GM19043 (cell line): ENCODE measurements at regions not wholly inside any gene's neighbourhood (a gene's known extent, or its start where the extent isn't known, plus 50 kb on each side); places are given as distances from the start of the nearest gene placed in this dataset.
A peak's percentile ranks its signal among the peaks of the same experiment; 100 is the strongest.
"Not testable (repeated sequence)": the region's sequence is repeated elsewhere in the genome, so short reads cannot be mapped to it uniquely, and the experiment has no call there.

ENCODE experiments used
- ATAC-seq: cut with Tn5 transposase; IDR thresholded peaks from one replicate; pipeline ENCODE4 v1.9.1; 2021; ENCODE audit warnings: low read depth; ENCODE audit not compliant: unreplicated experiment

DNA sequence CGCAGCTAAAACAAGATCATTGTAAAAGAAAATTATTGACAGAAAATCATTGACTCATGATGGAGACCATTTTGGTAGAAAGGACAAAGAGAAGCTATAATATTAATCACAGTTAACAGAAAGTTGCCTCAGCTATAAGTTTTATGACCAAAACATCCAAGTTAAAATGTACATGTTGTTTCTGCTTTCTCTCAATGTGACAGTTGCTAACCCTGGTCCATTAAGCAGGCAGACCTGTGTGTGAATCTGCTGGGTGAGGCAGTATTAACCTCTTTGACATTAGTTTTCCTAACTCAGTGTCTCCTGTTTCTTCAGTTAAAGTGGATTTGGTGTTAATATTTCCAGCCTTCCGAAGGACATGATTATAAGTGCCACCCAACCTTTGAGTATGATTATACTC, 94.8 kb upstream of the DCLK2 start:
- ATAC-seq = no peak

DNA sequence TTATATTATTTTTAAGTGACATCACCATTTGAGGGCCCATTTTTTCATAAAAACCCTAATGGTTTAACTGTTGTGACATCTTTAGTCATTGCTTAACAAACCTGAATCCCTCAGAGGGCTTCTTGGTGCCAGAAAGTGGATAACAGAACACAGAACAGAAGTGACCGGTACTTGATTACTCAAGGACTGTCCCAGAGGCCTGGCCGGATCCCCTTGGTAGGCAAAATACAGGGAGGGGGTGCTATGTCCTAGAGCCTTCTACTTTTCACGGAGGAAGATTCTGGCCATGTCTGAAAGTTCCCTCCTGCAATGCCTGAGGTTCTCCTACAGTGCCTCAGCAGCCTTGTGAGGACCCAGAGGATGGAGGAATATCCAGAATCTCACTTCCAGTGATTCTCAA, 94.3 kb upstream of the DCLK2 start:
- ATAC-seq = no peak

DNA sequence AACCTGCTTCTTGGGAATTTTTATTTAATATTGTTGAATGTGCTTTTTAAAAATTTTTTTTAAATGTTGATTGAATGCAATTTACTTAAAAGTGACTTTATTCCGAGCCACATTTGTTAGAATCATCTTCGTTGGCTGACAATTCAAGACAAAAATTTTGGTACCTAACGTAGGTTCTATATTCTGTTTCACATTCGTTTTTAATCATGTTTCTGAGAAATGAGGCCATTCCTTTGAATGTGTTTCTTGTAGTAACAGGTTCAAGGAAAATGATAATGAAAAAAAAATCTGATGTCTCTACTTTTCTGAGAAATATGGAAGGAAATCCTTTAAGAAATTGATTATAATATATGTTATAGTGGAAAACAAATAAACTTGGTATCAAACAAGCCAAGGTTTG, 92.3 kb upstream of the DCLK2 start:
- ATAC-seq = no peak

DNA sequence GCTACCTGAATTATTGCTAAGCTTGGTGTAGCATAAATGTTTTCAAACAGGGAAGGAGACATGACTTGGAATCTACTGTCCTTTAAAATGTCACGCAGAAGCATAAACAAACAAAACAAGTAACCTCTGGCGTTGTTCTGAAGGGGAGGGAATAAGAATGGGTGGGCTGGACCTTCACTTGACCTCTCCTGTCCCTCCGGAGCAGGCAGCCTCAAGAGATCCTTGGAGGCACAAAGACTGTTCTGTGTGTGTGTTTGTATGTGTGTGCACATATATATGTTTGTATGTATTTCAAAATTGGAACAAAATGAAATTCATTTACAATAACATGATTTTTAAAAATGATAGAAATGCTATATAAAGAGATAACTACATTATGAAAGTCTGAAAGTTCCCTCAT, 91.3 kb upstream of the DCLK2 start:
- ATAC-seq = no peak

DNA sequence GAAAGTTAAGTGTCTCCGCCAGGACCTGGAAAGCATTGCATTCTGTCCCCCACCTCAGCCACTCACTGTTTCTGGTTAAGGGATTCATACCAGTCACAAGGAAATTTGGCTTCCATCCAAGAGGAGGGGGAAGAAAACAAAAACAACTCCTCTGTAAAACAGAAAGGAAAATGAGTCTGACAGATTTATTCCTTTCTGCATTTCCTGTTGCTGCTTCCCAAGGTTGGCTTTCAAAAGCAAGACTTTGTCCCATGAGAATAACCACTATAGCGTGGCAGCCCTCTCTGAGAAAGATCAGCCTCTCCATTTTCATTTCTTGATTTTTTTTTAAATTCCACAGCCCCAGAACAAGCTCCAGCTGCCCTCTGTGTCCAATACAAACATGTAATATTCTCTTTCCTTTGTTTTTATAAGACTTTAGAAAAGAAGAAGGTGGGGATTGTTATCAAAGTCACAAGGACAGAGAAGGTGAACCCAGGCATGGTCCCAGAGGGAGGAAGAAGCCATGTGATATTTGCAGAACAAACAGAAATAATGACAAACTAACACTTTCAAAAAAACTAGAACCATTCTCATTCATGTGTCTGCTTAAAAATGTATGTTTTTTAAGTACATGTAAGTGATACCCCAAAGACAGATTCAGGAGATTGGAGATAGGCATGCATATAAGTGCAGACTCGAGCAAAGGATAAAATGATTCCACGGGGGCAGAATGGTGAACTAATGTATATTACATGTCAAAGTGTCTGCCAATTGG, 90.7 kb upstream of the DCLK2 start:
- no peak for ATAC-seq

DNA sequence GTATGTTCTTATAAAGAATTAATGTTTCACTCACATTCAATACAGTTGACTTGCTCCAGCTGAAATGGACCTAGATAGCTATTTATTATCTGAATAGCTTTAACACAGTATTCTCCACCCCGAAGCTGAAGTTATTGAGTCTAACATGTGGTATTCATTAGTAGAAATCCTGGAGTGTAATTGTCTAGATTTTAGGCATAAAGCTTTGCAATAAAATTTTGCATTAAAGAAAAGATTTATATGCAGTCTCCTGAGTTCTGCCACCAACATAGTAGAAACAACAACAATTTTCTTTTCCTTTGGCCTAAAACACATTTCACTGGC, 90.2 kb upstream of the DCLK2 start:
- no peak for ATAC-seq

DNA sequence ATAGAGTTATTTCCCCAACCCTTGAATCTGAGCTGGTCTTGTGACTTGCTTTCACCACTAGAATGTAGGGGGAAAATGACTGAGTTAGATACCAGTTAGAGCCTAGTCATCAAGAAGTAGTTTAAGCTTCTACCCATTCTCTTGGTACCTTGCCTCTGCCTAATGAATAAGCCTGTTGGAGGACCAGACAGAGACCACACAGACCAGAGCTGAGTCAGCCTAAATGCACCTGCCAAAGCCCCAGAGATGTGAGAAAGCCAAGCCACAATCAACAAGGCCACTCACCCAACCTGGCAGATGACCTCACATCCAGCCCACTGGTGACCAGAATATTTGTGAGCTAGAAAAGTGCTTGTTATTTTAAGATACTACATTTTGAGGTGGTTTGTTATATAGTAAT, 85.2 kb upstream of the DCLK2 start:
- ATAC-seq = no peak

DNA sequence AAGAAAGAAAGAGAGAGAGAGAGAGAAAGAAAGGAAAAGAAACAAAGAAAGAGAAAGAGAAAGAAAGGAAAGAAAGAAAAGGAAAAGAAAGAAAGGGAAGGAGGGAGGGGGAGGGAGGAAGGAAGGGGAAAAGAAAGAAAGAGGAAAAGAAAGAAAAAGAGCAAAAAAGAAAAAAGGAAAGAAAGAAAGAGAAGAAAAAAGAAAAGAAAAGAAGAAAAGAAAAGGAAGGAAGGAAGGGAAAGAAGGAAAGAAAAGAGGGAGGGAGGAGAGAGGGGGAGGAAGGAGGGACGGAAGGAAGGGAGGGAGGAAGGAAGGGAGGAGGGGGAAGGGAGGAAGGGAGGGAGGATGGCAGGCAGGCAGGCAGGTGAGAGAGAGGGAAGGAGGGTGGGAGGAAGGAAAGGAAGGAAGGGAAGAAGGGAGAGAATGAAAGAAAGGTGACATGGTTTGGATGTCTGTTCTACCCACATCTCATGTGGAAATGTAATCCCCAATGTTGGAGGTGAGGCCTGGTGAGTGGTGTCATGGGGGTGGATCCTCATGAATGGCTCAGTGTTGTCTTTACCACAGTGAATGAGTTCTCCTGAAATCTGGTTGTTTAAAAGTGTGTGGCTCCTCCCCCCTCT, 83.0 kb upstream of the DCLK2 start:
- ATAC-seq = no peak

DNA sequence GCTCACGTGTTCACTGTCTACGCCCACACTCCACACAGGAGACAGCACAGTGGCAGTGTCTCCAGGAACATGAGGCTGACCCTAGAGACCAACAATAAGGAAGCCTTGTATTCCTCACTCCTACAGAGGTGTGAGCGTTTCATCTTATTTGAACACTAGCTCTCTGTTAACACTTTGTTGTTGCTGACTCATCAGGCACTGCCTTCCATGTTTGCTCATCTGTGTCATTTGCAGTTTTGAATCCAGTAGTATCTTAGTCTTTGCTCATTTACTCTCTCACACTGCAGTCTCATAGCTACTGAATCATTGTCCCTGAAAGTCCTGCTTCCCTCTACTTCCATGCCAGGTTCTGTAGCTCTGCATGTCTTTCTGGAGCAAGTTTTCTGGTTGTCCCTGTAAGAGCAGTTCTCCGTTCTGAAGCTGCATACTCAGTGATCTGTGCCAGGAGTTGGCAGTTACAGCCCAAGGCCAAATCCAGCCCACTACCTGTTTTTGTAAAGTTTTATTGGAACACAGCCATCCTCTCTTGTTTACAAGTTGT, 80.3 kb upstream of the DCLK2 start:
- peak; percentile 64 for ATAC-seq

DNA sequence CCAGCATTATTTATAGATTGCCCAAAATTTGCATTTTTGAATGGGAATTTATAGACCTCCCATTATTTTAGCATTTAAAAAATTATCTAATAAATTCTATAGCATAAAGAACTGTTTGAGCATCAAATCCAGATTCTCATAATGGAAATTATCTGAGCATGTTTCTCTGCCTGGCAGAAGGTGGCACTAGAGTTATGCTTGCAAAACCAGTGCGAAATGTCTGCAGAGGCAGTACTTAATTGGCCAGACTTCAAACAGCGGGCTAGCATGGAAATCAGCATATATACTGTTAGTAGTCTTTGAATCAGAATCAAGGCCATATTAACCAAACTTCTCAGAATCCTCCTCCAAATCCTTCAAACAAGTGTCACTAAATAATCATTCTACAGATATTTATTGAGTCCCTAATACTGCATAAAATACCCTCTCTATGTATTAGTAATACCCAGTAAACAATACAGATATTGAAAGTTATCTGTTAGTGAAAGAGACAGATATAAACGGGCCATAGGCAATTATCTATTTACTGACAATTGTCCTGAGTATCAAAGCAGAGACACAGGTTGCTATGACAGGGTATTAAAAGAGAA, 78.7 kb upstream of the DCLK2 start:
- ATAC-seq = no peak

DNA sequence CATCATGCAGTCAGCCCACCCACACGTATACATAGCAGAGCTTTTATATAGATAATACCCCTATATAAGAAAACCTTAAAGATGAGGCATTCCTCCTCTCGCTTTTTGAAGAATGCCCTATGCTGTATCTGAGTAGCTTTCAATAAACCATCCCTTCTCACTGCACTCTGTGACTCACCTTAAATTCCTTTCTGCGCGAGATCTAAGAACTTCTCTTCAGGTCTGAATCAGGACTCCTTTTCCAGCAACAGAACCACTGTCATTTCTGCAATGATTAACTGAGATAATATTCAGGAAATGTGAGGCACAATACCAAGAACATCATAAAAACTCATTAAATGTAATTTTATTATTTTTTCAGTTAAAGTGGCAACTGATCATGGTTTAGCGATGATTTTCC, 76.4 kb upstream of the DCLK2 start:
- ATAC-seq = no peak

DNA sequence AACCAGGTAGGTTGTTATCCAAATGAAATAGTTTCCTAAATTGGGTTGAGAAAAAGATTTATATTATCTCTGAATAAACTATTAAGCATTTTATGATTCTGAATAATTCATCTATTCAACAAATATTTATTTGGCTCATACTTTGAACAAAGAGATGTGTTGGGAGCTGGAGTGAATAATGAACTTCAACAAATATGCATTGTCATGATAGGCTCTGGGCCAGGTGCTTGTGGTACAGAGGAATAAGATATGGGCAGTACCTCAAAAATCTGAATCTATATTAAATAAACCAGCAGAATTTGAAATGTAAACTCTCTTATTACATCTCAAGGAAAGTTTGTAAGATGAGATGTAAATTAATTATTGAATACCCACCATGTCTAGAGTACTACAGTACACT, 75.7 kb upstream of the DCLK2 start:
- ATAC-seq = no peak

DNA sequence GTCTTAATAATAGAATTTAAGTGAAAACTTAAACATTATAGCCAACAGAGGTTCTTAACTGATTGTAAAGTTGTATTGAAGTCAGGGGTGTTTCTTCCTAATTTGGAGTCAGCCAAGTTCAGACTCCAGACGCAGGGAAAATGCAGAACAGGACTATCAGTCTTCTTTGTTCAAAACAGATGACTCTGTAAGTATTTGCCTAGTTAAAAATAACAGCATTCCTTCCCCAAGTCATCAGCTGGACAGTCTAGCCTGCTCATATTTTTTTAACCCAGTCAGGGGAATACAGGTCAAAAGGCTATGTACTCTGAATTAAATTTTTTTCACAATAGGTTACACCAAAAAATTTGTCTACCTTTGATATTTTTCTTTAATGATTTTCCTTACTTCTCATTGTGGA, 73.8 kb upstream of the DCLK2 start:
- ATAC-seq = no peak

DNA sequence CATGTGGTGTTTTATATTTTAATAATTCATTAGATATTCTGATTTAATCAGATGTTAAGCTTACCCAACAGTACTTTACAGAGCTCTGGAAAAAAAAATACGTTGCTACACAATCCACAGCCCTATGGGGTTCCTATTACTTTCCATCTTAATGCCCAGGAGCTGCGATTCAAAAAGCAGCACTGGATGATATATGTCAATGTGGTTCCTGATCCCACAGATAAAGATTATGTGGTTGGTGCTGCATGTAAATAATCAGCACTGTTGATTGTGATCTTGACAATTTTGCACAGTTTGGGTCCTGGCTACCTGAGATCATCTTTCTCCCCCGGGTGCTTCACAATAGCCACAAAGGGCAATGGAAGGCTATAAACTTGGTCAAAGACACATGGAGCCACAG, 72.7 kb upstream of the DCLK2 start:
- ATAC-seq = no peak

DNA sequence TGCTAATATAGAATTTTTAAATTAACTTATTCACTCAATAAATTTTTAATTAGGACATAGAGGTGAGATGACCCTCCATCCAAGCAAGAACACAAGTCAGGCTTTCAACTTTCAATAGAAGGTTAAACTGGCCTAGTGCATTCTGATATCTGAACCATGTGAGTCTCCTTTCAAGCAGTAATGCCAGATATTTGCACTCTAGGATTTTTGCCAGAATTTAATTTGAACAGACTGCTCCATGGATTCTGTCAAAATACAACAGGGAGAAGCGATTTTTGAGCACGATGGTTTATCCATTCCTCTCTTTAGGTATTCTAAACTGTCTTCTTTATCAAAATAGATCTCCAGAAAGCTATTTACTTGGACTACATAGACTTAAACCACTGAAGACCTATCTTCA, 72.0 kb upstream of the DCLK2 start:
- no peak for ATAC-seq

DNA sequence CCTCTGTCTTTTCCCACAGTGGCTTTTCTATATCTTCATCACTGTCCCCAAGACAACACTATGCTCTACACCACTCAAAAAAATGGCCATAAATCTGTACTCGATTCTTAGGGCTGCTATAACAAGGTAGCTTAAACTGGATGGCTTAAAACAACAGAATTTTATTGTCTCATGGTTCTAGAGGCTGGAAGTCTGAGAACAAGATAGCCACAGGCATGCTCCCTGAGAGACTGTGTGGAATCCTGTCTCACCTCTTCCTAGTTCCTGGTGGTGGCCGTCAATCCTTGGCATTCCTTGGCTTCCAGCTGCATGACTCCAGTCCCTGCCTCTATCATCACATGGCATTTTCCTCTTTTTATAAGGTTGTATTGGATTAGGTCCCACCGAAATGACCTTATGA, 70.7 kb upstream of the DCLK2 start:
- no peak for ATAC-seq

DNA sequence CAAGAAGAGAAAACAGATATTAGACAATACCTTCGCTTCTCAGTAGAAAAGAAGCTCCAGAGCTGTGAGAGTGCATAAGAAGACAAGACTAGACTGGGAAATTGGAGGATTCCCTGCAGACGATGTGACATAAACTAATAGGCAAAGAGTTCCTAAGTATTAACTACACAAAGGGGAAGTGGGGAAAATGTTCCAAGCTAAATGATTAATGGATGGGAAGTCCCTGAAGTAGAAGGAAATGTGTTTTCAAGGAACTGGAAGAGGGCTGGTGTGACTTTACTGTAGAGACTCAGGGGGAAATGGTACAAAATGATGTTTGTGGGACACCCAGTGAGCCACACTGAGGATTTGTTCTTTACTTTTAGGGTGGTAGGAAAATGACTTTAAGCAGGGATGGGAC, 69.7 kb upstream of the DCLK2 start:
- ATAC-seq = no peak

DNA sequence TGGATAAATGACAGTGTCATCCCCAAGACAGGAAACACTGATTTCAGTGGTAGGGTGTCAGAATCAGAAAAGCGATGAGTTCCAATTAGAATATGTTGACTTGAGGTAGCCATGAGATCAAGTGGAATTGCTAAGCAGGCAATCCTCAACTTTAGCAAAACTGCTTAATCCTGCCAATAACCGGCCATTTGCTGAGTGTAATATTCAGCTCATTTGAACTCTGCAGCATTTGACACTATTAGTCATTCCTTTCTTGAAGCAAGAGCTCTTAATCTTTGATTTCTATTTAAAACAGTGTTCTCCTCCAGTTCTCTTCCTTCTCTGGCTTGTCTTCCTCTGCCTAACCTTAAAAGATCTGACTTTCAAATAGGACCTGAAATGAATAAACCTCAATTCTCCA, 68.7 kb upstream of the DCLK2 start:
- no peak for ATAC-seq

DNA sequence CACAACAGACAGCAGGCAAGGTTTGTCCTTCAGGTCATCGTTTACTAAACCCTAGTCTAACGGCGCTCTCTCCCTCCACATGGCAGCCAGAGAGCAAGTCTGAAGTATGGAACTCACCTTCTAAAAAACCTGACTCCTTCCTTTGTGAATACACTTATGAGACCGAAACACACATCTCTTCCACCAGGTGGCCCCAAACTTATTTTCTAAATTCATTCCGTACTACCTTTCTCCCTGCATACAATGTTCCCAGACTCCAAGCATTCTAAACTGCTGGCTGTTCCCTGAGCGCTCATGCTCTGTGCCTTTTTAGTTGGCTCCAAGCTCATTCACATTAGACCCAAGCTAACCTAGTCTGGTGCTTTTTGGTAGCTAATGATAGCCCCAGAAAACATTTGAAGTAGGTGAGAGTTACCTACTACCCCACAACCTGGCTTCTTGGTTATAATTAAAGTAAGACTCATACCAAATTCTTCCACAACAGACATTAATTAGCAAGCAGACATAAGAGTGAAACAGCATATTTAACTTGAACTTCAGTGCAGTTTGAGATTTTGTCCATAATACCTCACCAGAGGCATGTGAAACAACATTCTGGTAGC, 67.6 kb upstream of the DCLK2 start:
- ATAC-seq = peak; percentile 61

DNA sequence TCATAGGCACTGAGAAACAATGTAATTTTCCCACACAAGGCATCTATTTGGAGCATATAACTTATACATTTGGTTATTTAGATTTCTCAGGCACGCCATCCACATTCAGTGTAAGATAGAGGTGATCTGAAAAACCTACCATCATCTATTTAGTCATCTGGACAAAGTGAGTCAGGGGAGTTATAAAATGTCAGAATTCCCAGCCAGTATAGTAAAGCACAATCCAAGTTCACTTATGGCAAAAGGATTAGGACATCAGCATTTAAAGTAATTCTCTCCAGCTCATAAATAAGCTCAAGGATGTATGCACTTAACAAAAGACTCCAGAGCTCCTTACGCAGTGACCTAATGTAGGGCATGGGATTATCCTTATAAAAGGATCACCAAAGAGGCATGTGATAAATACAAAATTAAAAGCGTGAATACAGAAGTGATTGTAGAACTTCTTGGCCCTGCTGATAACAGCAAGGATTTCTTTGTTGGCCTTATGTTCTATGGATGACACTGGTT, 65.3 kb upstream of the DCLK2 start:
- no peak for ATAC-seq

DNA sequence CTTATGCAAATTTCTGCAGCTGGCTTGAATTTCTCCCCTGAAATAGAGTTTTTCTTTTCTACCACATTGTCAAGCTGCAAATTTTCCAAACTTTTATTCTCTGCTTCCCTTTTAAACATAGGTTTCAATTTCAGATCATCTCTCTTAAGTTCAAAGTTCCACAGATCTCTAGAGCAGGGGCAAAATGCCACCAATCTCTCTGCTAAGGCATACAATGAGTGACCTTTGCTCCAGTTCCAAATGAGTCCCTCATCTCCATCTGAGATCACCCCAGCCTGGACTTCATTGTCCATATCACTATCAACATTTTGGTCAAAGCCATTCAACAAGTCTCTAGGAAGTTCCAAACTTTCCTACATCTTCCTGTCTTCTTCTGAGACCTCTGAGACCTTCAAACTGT, 62.3 kb upstream of the DCLK2 start:
- not testable (repeated sequence) for ATAC-seq
